ENCODE measurements at regions not wholly inside any gene's neighbourhood (a gene's known extent, or its start where the extent isn't known, plus 50 kb on each side); places are given as distances from the start of the nearest gene placed in this dataset.

- Mint-ChIP-seq H3K4me1 (peaks cover 0 to 14% of the 10 kb centered on the region in 2 experiments; a peak in 2 of 4 replicates), H3K27ac (no peak overlapping the region; a peak in 1 of 7 replicates), H3K4me3 (no peak overlapping the region), H3K36me3 (ENCODE audit: insufficient read depth in 1 of 3, low read depth in 3 of 3) (peaks cover 0 to 29% (median 6%) of the 10 kb centered on the region in 3 experiments; a peak in 3 of 7 replicates), H3K9me3 (no peaks in the 10 kb centered on the region), H3K27me3 (ENCODE audit: low read depth) (no peaks in the 10 kb centered on the region)
- Histone ChIP-seq H3K23ac (ENCODE audit: insufficient read length, low read depth, low read length) (no peak overlapping the region), H2BK12ac (ENCODE audit: insufficient read length, low read depth, low read length) (no peak overlapping the region), H3K79me2 (ENCODE audit: insufficient read depth, low read length) (no peaks in the 10 kb centered on the region), H3K9me3 (ENCODE audit: control insufficient read depth, low read depth, low read length) (no peaks in the 10 kb centered on the region), H4K8ac (replicated peaks; ENCODE audit: insufficient read length, low read depth, low read length) (no peak overlapping the region), H3K27ac (ENCODE audit: insufficient read length, low read depth, low read length) (no peak overlapping the region), H4K91ac (ENCODE audit: insufficient read length, low read depth, low read length) (no peak overlapping the region), H4K20me1 (ENCODE audit: control insufficient read depth, insufficient read depth, insufficient read length) (peaks cover 3% of the 10 kb centered on the region), H3K4me1 (ENCODE audit: insufficient read depth, low read length) (no peaks in the 10 kb centered on the region), H3K14ac (ENCODE audit: insufficient read depth, low read length) (no peak overlapping the region), H2BK20ac (ENCODE audit: low read depth, low read length, poor library complexity, severe bottlenecking) (no peak overlapping the region), H3K79me1 (ENCODE audit: insufficient read depth, low read depth, low read length, poor library complexity, severe bottlenecking) (no peaks in the 10 kb centered on the region), H2BK5ac (ENCODE audit: insufficient read length, low read length) (no peak overlapping the region), H4K5ac (ENCODE audit: insufficient read length, low read depth, low read length) (no peak overlapping the region), H3T11ph (ENCODE audit: low read length) (no peak overlapping the region), H3K27me3 (ENCODE audit: insufficient read depth, low read length) (no peaks in the 10 kb centered on the region), H2BK15ac (ENCODE audit: low read depth, low read length) (no peak overlapping the region), H3K23me2 (ENCODE audit: insufficient read length, low read depth, low read length, poor library complexity, severe bottlenecking) (no peaks in the 10 kb centered on the region), H3K18ac (ENCODE audit: insufficient read length, low read depth, low read length) (no peak overlapping the region), H3K9ac (ENCODE audit: extremely low read depth, insufficient read length, low read length) (no peak overlapping the region), H3K4me2 (ENCODE audit: insufficient read depth, insufficient read length, low read length) (no peak overlapping the region), H2AK5ac (ENCODE audit: insufficient read length, low read length) (no peak overlapping the region), H2BK120ac (ENCODE audit: low read depth, low read length, poor library complexity, severe bottlenecking) (no peak overlapping the region), H2AFZ (ENCODE audit: low read length) (no peak overlapping the region), H3K4ac (ENCODE audit: low read depth, low read length) (no peak overlapping the region), H3K56ac (ENCODE audit: insufficient read length, low read depth, low read length) (no peak overlapping the region)
- WGBS (ENCODE audit: extremely low coverage, insufficient read length, low lambda C conversion rate), result no CpG with 5 or more reads among the region's 2 CpGs
- no peak for DNase-seq
- TF ChIP-seq CTCF (conservative IDR thresholded peaks at IDR 0.05), result no peak
Observed at GRCh38 chr2:223697316-223697891, 95.2 kb upstream of the SCG2 start.

Measured in H9 (cell line).